HCT116 (cell line): ENCODE measurements at regions not wholly inside any gene's neighbourhood (a gene's known extent, or its start where the extent isn't known, plus 50 kb on each side); places are given as distances from the start of the nearest gene placed in this dataset.

Source experiments
- ATAC-seq: fragments of 200-7000 bp; cut with Tn5 transposase; 2 replicates; pipeline ENCODE4 v1.9.1; 2020; ENCODE audit warnings: mild to moderate bottlenecking, moderate library complexity
- BruUV-seq: library from RNA; stranded (reverse); fragments of 400-500 nt; replicated peaks from 2 replicates; lab custom pipeline; 2021; lab: Mats Ljungman, UMichigan
- CTCF ChIA-PET: fragments of 300-600 bp; sonication (Branson Sonifier 250); formaldehyde crosslinking; loops from one replicate; lab custom pipeline; 2021; ENCODE audit warnings: antibody characterized with exemption; lab: Charles Lee
- POLR2A ChIA-PET: fragments of 300-600, 350-600 bp; sonication (Branson Sonifier 250); formaldehyde crosslinking; loops from one replicate; lab custom pipeline; 2021; ENCODE audit warnings: antibody characterized with exemption; lab: Charles Lee
- RAD21 ChIA-PET, 2 experiments: fragments of 300-600 bp; sonication (Branson Sonifier 250); formaldehyde crosslinking; loops; one replicate each; lab custom pipeline; 2023; ENCODE audit warnings: low total read pairs in 2 of 2; ENCODE audit not compliant: uncharacterized antibody in 2 of 2, unreplicated experiment in 2 of 2, low non-redundant PET in 1 of 2; lab: Charles Lee
- DNase-seq: peaks from one replicate; pipeline ENCODE4 v3.0.0-alpha.2; 2010; ENCODE audit warnings: low read depth, low spot score
- H2AFZ ChIP-seq: fragments of 200-600 bp; shearing (Covaris generic), sonication (generic); 2 replicates; pipeline ENCODE4 v1.6.1; 2017; ENCODE audit warnings: low read depth, mixed run types, mixed read lengths, antibody characterized with exemption, low read length; ENCODE audit not compliant: poor library complexity, severe bottlenecking
- H3K27ac ChIP-seq: 2 replicates; pipeline ENCODE4 v1.5.1; 2012; ENCODE audit warnings: low read depth, low read length
- H3K27me3 ChIP-seq: fragments of 200-600 bp; sonication (generic); 2 replicates; pipeline ENCODE4 v1.6.1; 2016; ENCODE audit warnings: mixed run types, low read length, mixed read lengths; ENCODE audit not compliant: insufficient read depth
- H3K36me3 ChIP-seq, 2 experiments: fragments of 200-500 bp in 1 of 2; fragments of 200-600 bp in 1 of 2; sonication (Bioruptor generic) in 1 of 2; sonication (generic) in 1 of 2; 2 replicates each; pipeline versions ENCODE4 v1.5.1 to v1.6.1; 2014 to 2016; ENCODE audit warnings: low read length in 2 of 2, inconsistent platforms in 1 of 2, mixed read lengths in 1 of 2, mixed run types in 1 of 2; ENCODE audit not compliant: insufficient read depth in 2 of 2, control insufficient read depth in 1 of 2
- H3K4me1 ChIP-seq, 2 experiments: fragments of 200-600 bp in 1 of 2; sonication (generic) in 1 of 2; 2 replicates each; pipeline versions ENCODE4 v1.5.1 to v1.6.1; 2012 to 2017; ENCODE audit warnings: low read length in 2 of 2, inconsistent platforms in 1 of 2, mild to moderate bottlenecking in 1 of 2, mixed read lengths in 1 of 2, mixed run types in 1 of 2, moderate library complexity in 1 of 2; ENCODE audit not compliant: insufficient read depth in 2 of 2, control insufficient read depth in 1 of 2
- H3K4me2 ChIP-seq: fragments of 200-600 bp; sonication (generic); 2 replicates; pipeline ENCODE4 v1.6.1; 2017; ENCODE audit warnings: mixed run types, low read length, mixed read lengths
- H3K4me3 ChIP-seq, 2 experiments: fragments of 200-600 bp in 1 of 2; sonication (generic) in 1 of 2; replicated peaks in 1 of 2; 2 replicates each; pipeline ENCODE4 v1.5.1; 2011 to 2016; ENCODE audit warnings: low read length in 2 of 2, control low read depth in 1 of 2, low read depth in 1 of 2, mild to moderate bottlenecking in 1 of 2, mixed read lengths in 1 of 2, mixed run types in 1 of 2
- H3K79me2 ChIP-seq: fragments of 200-600 bp; sonication (generic); 2 replicates; pipeline ENCODE4 v1.6.1; 2017; ENCODE audit warnings: mild to moderate bottlenecking, mixed run types, low read length, moderate library complexity, mixed read lengths; ENCODE audit not compliant: insufficient read depth
- H3K9ac ChIP-seq: fragments of 200-600 bp; sonication (generic); 2 replicates; pipeline ENCODE4 v1.6.1; 2016; ENCODE audit warnings: low read length, mixed read lengths
- H3K9me2 ChIP-seq: fragments of 200-600 bp; sonication (generic), shearing (Covaris generic); 2 replicates; pipeline ENCODE4 v1.6.1; 2017; ENCODE audit warnings: mixed run types, mild to moderate bottlenecking, moderate library complexity; ENCODE audit not compliant: insufficient read depth
- H3K9me3 ChIP-seq, 2 experiments: fragments of 200-500 bp in 1 of 2; fragments of 200-600 bp in 1 of 2; sonication (Bioruptor generic) in 1 of 2; sonication (generic) in 1 of 2; 2 replicates each; pipeline ENCODE4 v1.6.1; 2014 to 2017; ENCODE audit warnings: low read length in 2 of 2, mixed read lengths in 2 of 2, inconsistent platforms in 1 of 2, low read depth in 1 of 2, mild to moderate bottlenecking in 1 of 2, mixed run types in 1 of 2, moderate library complexity in 1 of 2; ENCODE audit not compliant: control insufficient read depth in 1 of 2, insufficient read depth in 1 of 2
- H4K20me1 ChIP-seq: fragments of 200-600 bp; sonication (generic), shearing (Covaris generic); 2 replicates; pipeline ENCODE4 v1.6.1; 2017; ENCODE audit warnings: mixed run types, mild to moderate bottlenecking, moderate library complexity; ENCODE audit not compliant: insufficient read depth
- ATF3 ChIP-seq: IDR thresholded peaks from 2 replicates; pipeline ENCODE4 v1.6.1; 2012
- CBX3 ChIP-seq: IDR thresholded peaks from 2 replicates; pipeline ENCODE4 v1.6.1; 2012; ENCODE audit warnings: low read depth
- CEBPB ChIP-seq: IDR thresholded peaks from 2 replicates; pipeline ENCODE4 v1.6.1; 2012; ENCODE audit warnings: low read depth
- CTCF ChIP-seq, 3 experiments: fragments of 200-600 bp in 1 of 3; sonication (generic) in 1 of 3; IDR thresholded peaks in 2 of 3; conservative IDR thresholded peaks in 1 of 3; 2 replicates each; pipeline ENCODE4 v1.5.1; 2012 to 2017; ENCODE audit warnings: low read depth in 2 of 3, low read length in 2 of 3, antibody characterized with exemption in 1 of 3, borderline replicate concordance in 1 of 3, control low read depth in 1 of 3, mild to moderate bottlenecking in 1 of 3, mixed read lengths in 1 of 3, mixed run types in 1 of 3, moderate library complexity in 1 of 3; ENCODE audit not compliant: insufficient read depth in 1 of 3
- EZH2 ChIP-seq: fragments of 200-600 bp; sonication (generic); IDR thresholded peaks from 2 replicates; pipeline ENCODE4 v1.6.1; 2017; ENCODE audit warnings: antibody characterized with exemption, mixed run types
- EZH2phosphoT487 ChIP-seq: fragments of 200-600 bp; IDR thresholded peaks from 2 replicates; pipeline ENCODE4 v1.6.1; 2018; ENCODE audit warnings: antibody characterized with exemption, borderline replicate concordance
- POLR2A ChIP-seq: IDR thresholded peaks from 2 replicates; pipeline ENCODE4 v1.7.0; 2011; ENCODE audit warnings: borderline replicate concordance; ENCODE audit not compliant: insufficient read depth, insufficient read length; ENCODE audit errors: extremely low read depth
- RAD21 ChIP-seq: IDR thresholded peaks from 2 replicates; pipeline ENCODE4 v1.6.1; 2012; ENCODE audit warnings: low read depth, mild to moderate bottlenecking
- TCF7L2 ChIP-seq: IDR thresholded peaks from 2 replicates; pipeline ENCODE4 v1.7.0; 2011; ENCODE audit warnings: borderline replicate concordance, inconsistent platforms; ENCODE audit not compliant: insufficient read depth, insufficient read length; ENCODE audit errors: extremely low read depth
- YY1 ChIP-seq: IDR thresholded peaks from 2 replicates; pipeline ENCODE4 v1.6.1; 2011; ENCODE audit warnings: low read length, low read depth, moderate library complexity, mild to moderate bottlenecking; ENCODE audit not compliant: insufficient replicate concordance; ENCODE audit errors: extremely low read depth
- ZBTB33 ChIP-seq: IDR thresholded peaks from 2 replicates; pipeline ENCODE4 v1.6.1; 2011; ENCODE audit warnings: mild to moderate bottlenecking, low read length, moderate library complexity; ENCODE audit not compliant: insufficient replicate concordance; ENCODE audit errors: extremely low read depth
- intact Hi-C: fragments of 100-400 bp; cut with micrococcal nuclease; formaldehyde crosslinking; loops from 2 replicates; pipeline ENCODE4 v1.10.0; 2022

DNA sequence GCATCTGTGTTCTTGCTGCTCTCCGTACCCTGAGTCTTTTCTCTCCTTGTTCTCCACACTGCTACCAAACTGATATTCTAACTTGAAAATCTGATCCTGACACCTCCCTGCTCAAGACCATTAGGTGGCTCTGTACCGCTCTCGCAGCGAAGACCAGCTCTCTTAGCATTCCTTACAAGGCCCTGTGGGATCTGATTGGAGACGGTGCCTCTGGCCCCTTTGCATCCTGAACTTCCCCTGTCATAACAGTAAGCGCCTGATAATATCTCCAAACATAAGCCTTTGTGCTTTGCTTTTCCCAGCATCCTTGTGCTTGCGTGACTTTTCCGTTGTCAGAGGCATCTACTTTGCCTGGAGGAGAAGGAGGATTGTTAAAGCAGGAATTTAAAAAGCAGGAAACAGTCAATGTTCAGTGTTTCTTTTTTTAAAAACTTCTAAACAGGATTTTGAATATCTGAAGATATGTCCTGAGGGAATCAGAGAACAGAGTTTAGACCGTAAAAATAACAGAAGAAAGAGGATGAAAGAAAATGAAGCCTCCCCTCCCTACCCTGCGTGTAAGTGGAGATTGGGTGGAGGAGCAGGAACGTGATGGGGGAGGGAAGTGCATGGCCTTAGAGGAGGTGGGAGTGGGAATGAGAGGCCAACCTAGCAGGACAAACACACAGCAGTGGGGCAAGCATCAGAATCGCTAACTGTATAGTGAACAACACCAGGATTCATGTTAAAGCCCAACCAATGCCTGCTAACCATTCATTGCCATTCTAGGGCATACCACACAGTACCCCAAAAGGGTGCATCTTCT, 89.2 kb upstream of the STMND1 start:
- H3K4me1 ChIP-seq: peaks cover 0 to 11% of the 10 kb centered on the region in 2 experiments; a peak in 2 of 4 replicates
- ChIA-PET CTCF (interaction anchor here (0.5 kb wide), 1 partner anchor 74 kb away, joined by 3 read pairs; no protein-coding TSS in a partner anchor), POLR2A (no interaction called here), RAD21 (no interaction called here)
- no TSS peak for BruUV-seq
- no peaks in the 10 kb centered on the region; the same call in 1 of the 2 replicates for H3K9me2 ChIP-seq
- H3K36me3 ChIP-seq: no peaks in the 10 kb centered on the region
- no peak overlapping the region for H3K4me2 ChIP-seq
- intact Hi-C loops: no loop called here
- no peak overlapping the region for H3K4me3 ChIP-seq
- ATAC-seq: peak; percentile 53; the same call in 1 of the 2 replicates
- H2AFZ ChIP-seq: no peak overlapping the region
- no peaks in the 10 kb centered on the region for H3K27me3 ChIP-seq
- no peak overlapping the region for H3K27ac ChIP-seq
- no peak overlapping the region for H3K9ac ChIP-seq
- H3K79me2 ChIP-seq: no peaks in the 10 kb centered on the region
- no peaks in the 10 kb centered on the region for H3K9me3 ChIP-seq
- no peak for DNase-seq
- TF ChIP-seq YY1 (no peak), EZH2 (no peak), EZH2phosphoT487 (no peak), ZBTB33 (no peak), POLR2A (no peak), CEBPB (no peak), ATF3 (no peak), TCF7L2 (no peak), CBX3 (no peak), RAD21 (peak; percentile 24; the same call in 1 of the 2 replicates), CTCF (IDR thresholded peaks at IDR 0.05 in 2 of 3, conservative IDR thresholded peaks at IDR 0.05 in 1 of 3; ENCODE audit: borderline replicate concordance in 1 of 3, insufficient read depth in 1 of 3, low read depth in 2 of 3, low read length in 2 of 3) (0 out of 6 replicates have a peak, but pooled peaks of 1 of the 3 experiments have one; percentile 4)
- H4K20me1 ChIP-seq: no peaks in the 10 kb centered on the region
